H1 (cell line): ENCODE measurements at regions not wholly inside any gene's neighbourhood (a gene's known extent, or its start where the extent isn't known, plus 50 kb on each side); places are given as distances from the start of the nearest gene placed in this dataset.
A peak's percentile ranks its signal among the peaks of the same experiment; 100 is the strongest.

Source experiments
- CTCF ChIA-PET: fragments of 300-600 bp; sonication (Branson Sonifier 250); formaldehyde crosslinking; loops from one replicate; lab custom pipeline; 2021; ENCODE audit not compliant: partially characterized antibody; lab: Charles Lee
- POLR2A ChIA-PET: fragments of 300-600 bp; sonication (Branson Sonifier 250); formaldehyde crosslinking; loops from one replicate; lab custom pipeline; 2021; ENCODE audit warnings: inconsistent platforms; ENCODE audit not compliant: partially characterized antibody; lab: Charles Lee
- DNase-seq, 2 experiments: peaks; one replicate each; pipeline versions ENCODE4 v3.0.0 to v3.0.0-alpha.2; 2010 to 2022; ENCODE audit warnings: low spot score in 2 of 2, low read depth in 1 of 2, mixed read lengths in 1 of 2
- FAIRE-seq: peaks from 2 replicates; lab custom pipeline; 2011; peaks lifted over from hg19 to GRCh38; lab: Jason Lieb, UNC
- H2AFZ ChIP-seq: 2 replicates; pipeline ENCODE4 v1.8.1; 2012; ENCODE audit warnings: low read length, inconsistent platforms
- H2AK5ac ChIP-seq: 2 replicates; pipeline ENCODE4 v1.6.1; 2013; ENCODE audit warnings: low read depth, low read length
- H2BK120ac ChIP-seq: replicated peaks from 2 replicates; pipeline ENCODE3; 2013; ENCODE audit warnings: low read depth, low read length, inconsistent platforms
- H2BK12ac ChIP-seq: 2 replicates; pipeline ENCODE4 v1.6.1; 2013; ENCODE audit warnings: low read depth, low read length
- H2BK15ac ChIP-seq: 2 replicates; pipeline ENCODE4 v1.6.1; 2013; ENCODE audit warnings: low read length
- H2BK20ac ChIP-seq: 2 replicates; pipeline ENCODE4 v1.6.1; 2013; ENCODE audit warnings: low read length
- H2BK5ac ChIP-seq: 2 replicates; pipeline ENCODE4 v1.6.1; 2013; ENCODE audit warnings: low read depth, low read length
- H3K14ac ChIP-seq: 2 replicates; pipeline ENCODE4 v1.6.1; 2013; ENCODE audit warnings: inconsistent platforms; ENCODE audit not compliant: insufficient read length
- H3K18ac ChIP-seq: 2 replicates; pipeline ENCODE4 v1.6.1; 2013; ENCODE audit warnings: low read length; ENCODE audit errors: extremely low read depth
- H3K23ac ChIP-seq: 2 replicates; pipeline ENCODE4 v1.6.1; 2013; ENCODE audit warnings: inconsistent platforms; ENCODE audit not compliant: insufficient read length
- H3K23me2 ChIP-seq: 2 replicates; pipeline ENCODE4 v1.6.1; 2013; ENCODE audit warnings: low read depth, low read length
- H3K27ac ChIP-seq: 2 replicates; pipeline ENCODE4 v1.6.1; 2011; ENCODE audit warnings: low read depth, low read length, inconsistent platforms
- H3K27me3 ChIP-seq, 4 experiments: replicated peaks in 1 of 4; 1 replicate in 1 of 4; 2 replicates in 3 of 4; pipeline versions ENCODE4 v1.6.1 to v1.8.1; 2011 to 2013; ENCODE audit warnings: low read length in 3 of 4, mild to moderate bottlenecking in 3 of 4, inconsistent platforms in 2 of 4, mixed read lengths in 2 of 4, moderate library complexity in 1 of 4; ENCODE audit not compliant: control insufficient read depth in 3 of 4, insufficient read depth in 3 of 4; ENCODE audit errors: extremely low read depth in 1 of 4
- H3K36me3 ChIP-seq, 4 experiments: 2 replicates each; pipeline versions ENCODE4 v1.6.1 to v1.8.1; 2011 to 2013; ENCODE audit warnings: mild to moderate bottlenecking in 4 of 4, low read length in 3 of 4, moderate library complexity in 2 of 4, control low read depth in 1 of 4, inconsistent platforms in 1 of 4; ENCODE audit not compliant: insufficient read depth in 4 of 4, control insufficient read depth in 2 of 4
- H3K4ac ChIP-seq: replicated peaks from 2 replicates; pipeline ENCODE3; 2013; ENCODE audit warnings: low read length, low read depth, mixed read lengths, inconsistent platforms; ENCODE audit not compliant: insufficient read length
- H3K4me1 ChIP-seq, 4 experiments: replicated peaks in 1 of 4; 1 replicate in 1 of 4; 2 replicates in 3 of 4; pipeline versions ENCODE4 v1.6.1 to v1.8.1; 2011 to 2013; ENCODE audit warnings: low read length in 3 of 4, inconsistent platforms in 2 of 4, mixed read lengths in 1 of 4; ENCODE audit not compliant: insufficient read depth in 4 of 4, control insufficient read depth in 3 of 4
- H3K4me2 ChIP-seq, 2 experiments: 2 replicates each; pipeline versions ENCODE4 v1.6.1 to v1.8.1; 2011 to 2013; ENCODE audit warnings: low read depth in 2 of 2, low read length in 2 of 2, control low read depth in 1 of 2, inconsistent platforms in 1 of 2, mild to moderate bottlenecking in 1 of 2; ENCODE audit not compliant: insufficient read depth in 1 of 2
- H3K4me3 ChIP-seq, 4 experiments: fragments of 200-600, 300-600 bp in 1 of 4; sonication (generic), shearing (Covaris generic), sonication (Bioruptor Twin) in 1 of 4; 2 replicates each; pipeline versions ENCODE4 v1.5.1 to v1.8.1; 2011 to 2016; ENCODE audit warnings: low read length in 4 of 4, low read depth in 3 of 4, control low read depth in 2 of 4, inconsistent platforms in 2 of 4, mild to moderate bottlenecking in 2 of 4, mixed read lengths in 1 of 4, moderate library complexity in 1 of 4; ENCODE audit not compliant: insufficient read depth in 2 of 4; ENCODE audit errors: extremely low read depth in 1 of 4
- H3K56ac ChIP-seq: replicated peaks from 2 replicates; pipeline ENCODE3; 2013; ENCODE audit warnings: low read depth, mild to moderate bottlenecking, mixed read lengths, low read length, inconsistent platforms; ENCODE audit not compliant: insufficient read length
- H3K79me1 ChIP-seq: 2 replicates; pipeline ENCODE4 v1.6.1; 2013; ENCODE audit warnings: low read depth, low read length, control low read depth
- H3K79me2 ChIP-seq, 2 experiments: 2 replicates each; pipeline versions ENCODE4 v1.6.1 to v1.8.1; 2012 to 2013; ENCODE audit warnings: low read length in 2 of 2, mild to moderate bottlenecking in 2 of 2, inconsistent platforms in 1 of 2; ENCODE audit not compliant: insufficient read depth in 2 of 2, control insufficient read depth in 1 of 2
- H3K9ac ChIP-seq, 4 experiments: replicated peaks in 1 of 4; 1 replicate in 1 of 4; 2 replicates in 3 of 4; pipeline versions ENCODE4 v1.6.1 to v1.8.1; 2011 to 2013; ENCODE audit warnings: low read depth in 3 of 4, low read length in 3 of 4, control low read depth in 2 of 4, mild to moderate bottlenecking in 2 of 4, moderate library complexity in 2 of 4, inconsistent platforms in 1 of 4; ENCODE audit errors: extremely low read depth in 1 of 4
- H3K9me3 ChIP-seq, 2 experiments: 2 replicates each; pipeline versions ENCODE4 v1.6.1 to v1.8.1; 2012 to 2013; ENCODE audit warnings: mild to moderate bottlenecking in 2 of 2, moderate library complexity in 2 of 2, control low read depth in 1 of 2, inconsistent platforms in 1 of 2, low read depth in 1 of 2, low read length in 1 of 2, mixed read lengths in 1 of 2; ENCODE audit not compliant: insufficient read depth in 2 of 2
- H4K20me1 ChIP-seq, 2 experiments: replicated peaks in 1 of 2; 2 replicates each; pipeline versions ENCODE3 to v1.8.1; 2011 to 2013; ENCODE audit warnings: inconsistent platforms in 2 of 2, low read length in 2 of 2, mild to moderate bottlenecking in 1 of 2; ENCODE audit not compliant: insufficient read depth in 2 of 2, control insufficient read depth in 1 of 2
- H4K5ac ChIP-seq: 2 replicates; pipeline ENCODE4 v1.6.1; 2013; ENCODE audit warnings: low read length, low read depth, mixed read lengths, inconsistent platforms; ENCODE audit not compliant: insufficient read length
- H4K8ac ChIP-seq: 2 replicates; pipeline ENCODE4 v1.8.0; 2013; ENCODE audit warnings: mild to moderate bottlenecking, moderate library complexity, low read length, inconsistent platforms; ENCODE audit not compliant: insufficient read depth; ENCODE audit errors: extremely low read depth
- H4K91ac ChIP-seq: replicated peaks from 2 replicates; pipeline ENCODE3; 2013; ENCODE audit warnings: low read length, mixed read lengths, inconsistent platforms; ENCODE audit not compliant: insufficient read length
- JUN ChIP-seq: IDR thresholded peaks from 2 replicates; pipeline ENCODE4 v1.6.1; 2011; ENCODE audit warnings: low read depth, mild to moderate bottlenecking, improper control_type of control experiment, low read length
- KDM5A ChIP-seq: fragments of 200-600 bp; IDR thresholded peaks from 2 replicates; pipeline ENCODE4 v1.7.1; 2012; ENCODE audit warnings: mild to moderate bottlenecking, low read length, inconsistent platforms, mixed read lengths
- SP1 ChIP-seq: IDR thresholded peaks from 2 replicates; pipeline ENCODE4 v1.6.1; 2011; ENCODE audit warnings: low read depth, low read length
- TBP ChIP-seq: IDR thresholded peaks from 2 replicates; pipeline ENCODE4 v1.6.1; 2011; ENCODE audit warnings: low read depth, low read length, improper control_type of control experiment
- WGBS, 2 experiments: shearing (Covaris generic) in 1 of 2; methylation state at CpG; one replicate each; pipeline versions ENCODE4 v1.1.6 to v1.1.7; 2013 to 2015; ENCODE audit warnings: low lambda C conversion rate in 2 of 2, mixed read lengths in 2 of 2, inconsistent platforms in 1 of 2, low coverage in 1 of 2, missing lambda C conversion rate in 1 of 2; ENCODE audit not compliant: insufficient replicate concordance in 2 of 2, insufficient coverage in 1 of 2, insufficient read length in 1 of 2; ENCODE audit errors: extremely low coverage in 1 of 2, missing lambda C conversion rate in 1 of 2; 5-methylcytosine and 5-hydroxymethylcytosine counted together
- TF ChIP-seq, protein P1 (sequence below): IDR thresholded peaks from 2 replicates; pipeline ENCODE4 v1.6.1; 2012; ENCODE audit warnings: low read length, inconsistent platforms

DNA sequence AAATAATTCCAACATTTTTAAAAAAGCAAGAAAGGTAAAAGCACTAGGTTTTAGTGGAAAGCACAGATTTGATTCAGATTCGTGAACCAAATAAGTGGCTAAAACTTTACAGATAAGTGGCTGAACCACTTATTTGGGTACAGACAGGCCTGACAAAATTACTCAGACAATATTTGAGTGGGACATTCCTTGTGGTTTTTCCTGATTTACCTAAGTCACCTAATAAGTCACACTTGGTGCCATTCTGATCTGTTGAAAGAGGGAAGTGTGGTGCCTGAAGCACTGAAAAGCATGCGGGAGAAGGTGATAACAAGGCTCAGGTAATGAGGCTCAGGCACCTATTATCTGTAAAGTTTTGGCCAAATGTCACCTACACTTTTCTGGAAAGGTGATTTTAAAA, 81.6 kb upstream of the CD55 start:
- Histone ChIP-seq H4K8ac (no peak overlapping the region), H4K91ac (no peak overlapping the region), H2BK20ac (no peak overlapping the region), H3K79me1 (no peaks in the 10 kb centered on the region), H3K18ac (no peak overlapping the region), H2AFZ (0 out of 2 replicates have a peak overlapping the region, but pooled peaks have one; percentile 34), H4K20me1 (no peaks in the 10 kb centered on the region), H3K23ac (no peak overlapping the region), H3K9me3 (no peaks in the 10 kb centered on the region), H3K4me3 (no peak overlapping the region), H3K4me2 (no peak overlapping the region), H3K56ac (no peak overlapping the region), H3K4ac (no peak overlapping the region), H3K14ac (no peak overlapping the region), H2BK15ac (no peak overlapping the region), H3K36me3 (no peaks in the 10 kb centered on the region), H2AK5ac (no peak overlapping the region), H4K5ac (no peak overlapping the region), H3K4me1 (no peaks in the 10 kb centered on the region), H3K9ac (no peak overlapping the region), H3K27me3 (no peaks in the 10 kb centered on the region), H3K79me2 (no peaks in the 10 kb centered on the region), H3K23me2 (no peaks in the 10 kb centered on the region), H2BK12ac (no peak overlapping the region), H2BK5ac (no peak overlapping the region), H2BK120ac (no peak overlapping the region), H3K27ac (no peak overlapping the region)
- no peak for DNase-seq
- FAIRE-seq: no peak
- WGBS, 2 experiments: 86% methylated on average over 2 of the region's 2 CpGs; no CpG with 5 or more reads in 1 of the 2 experiments
- ChIA-PET CTCF (no interaction called here), POLR2A (no interaction called here)
- TF ChIP-seq SP1: no peak
- TF ChIP-seq JUN: no peak
- no peak for TF ChIP-seq TBP
- no peak for TF ChIP-seq KDM5A
- TF ChIP-seq, protein P1, sequence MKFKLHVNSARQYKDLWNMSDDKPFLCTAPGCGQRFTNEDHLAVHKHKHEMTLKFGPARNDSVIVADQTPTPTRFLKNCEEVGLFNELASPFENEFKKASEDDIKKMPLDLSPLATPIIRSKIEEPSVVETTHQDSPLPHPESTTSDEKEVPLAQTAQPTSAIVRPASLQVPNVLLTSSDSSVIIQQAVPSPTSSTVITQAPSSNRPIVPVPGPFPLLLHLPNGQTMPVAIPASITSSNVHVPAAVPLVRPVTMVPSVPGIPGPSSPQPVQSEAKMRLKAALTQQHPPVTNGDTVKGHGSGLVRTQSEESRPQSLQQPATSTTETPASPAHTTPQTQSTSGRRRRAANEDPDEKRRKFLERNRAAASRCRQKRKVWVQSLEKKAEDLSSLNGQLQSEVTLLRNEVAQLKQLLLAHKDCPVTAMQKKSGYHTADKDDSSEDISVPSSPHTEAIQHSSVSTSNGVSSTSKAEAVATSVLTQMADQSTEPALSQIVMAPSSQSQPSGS: no peak
